Ovary (tissue), 3 donors: ENCODE measurements at regions not wholly inside any gene's neighbourhood (a gene's known extent, or its start where the extent isn't known, plus 50 kb on each side); places are given as distances from the start of the nearest gene placed in this dataset.

ENCODE experiments used
- EP300 ChIP-seq: sonication (generic); formaldehyde crosslinking; IDR thresholded peaks from one replicate; pipeline ENCODE4 v1.6.1; 2017; ENCODE audit warnings: antibody characterized with exemption
- POLR2A ChIP-seq: fragments of 450-650 bp; IDR thresholded peaks from one replicate; pipeline ENCODE4 v1.6.1; 2017; ENCODE audit warnings: antibody characterized with exemption, mild to moderate bottlenecking, moderate library complexity
- TF ChIP-seq, protein P1 (sequence below), 3 donors: fragments of 450-650 bp in 2 of 3; fragments of 200-600 bp in 1 of 3; IDR thresholded peaks; one replicate each; pipeline versions ENCODE4 v1.5.1 to v1.8.0; 2016 to 2022; ENCODE audit warnings: antibody characterized with exemption in 3 of 3, mild to moderate bottlenecking in 1 of 3
- donor health status: DM: no; HTN: no; CAD: no.

DNA sequence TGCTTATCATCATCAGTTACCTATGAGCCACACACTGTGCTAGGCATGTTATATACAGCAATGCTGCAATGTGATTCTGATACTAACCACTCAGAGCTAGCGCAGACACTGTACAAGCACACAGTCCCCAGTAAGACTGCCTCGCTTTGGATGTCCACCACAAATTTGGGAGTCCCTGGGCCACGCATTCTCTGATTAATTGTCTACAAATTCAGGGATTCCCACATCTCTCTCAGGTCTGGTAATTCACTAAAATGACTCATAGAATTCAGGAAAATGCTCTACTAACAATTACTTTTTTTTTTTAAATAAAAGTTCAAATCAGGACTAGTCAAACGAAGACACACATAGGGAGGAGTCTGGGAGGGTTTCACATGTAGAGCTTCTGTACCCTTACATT is 652.1 kb upstream of the AADAT start:
- TF ChIP-seq, protein P1, sequence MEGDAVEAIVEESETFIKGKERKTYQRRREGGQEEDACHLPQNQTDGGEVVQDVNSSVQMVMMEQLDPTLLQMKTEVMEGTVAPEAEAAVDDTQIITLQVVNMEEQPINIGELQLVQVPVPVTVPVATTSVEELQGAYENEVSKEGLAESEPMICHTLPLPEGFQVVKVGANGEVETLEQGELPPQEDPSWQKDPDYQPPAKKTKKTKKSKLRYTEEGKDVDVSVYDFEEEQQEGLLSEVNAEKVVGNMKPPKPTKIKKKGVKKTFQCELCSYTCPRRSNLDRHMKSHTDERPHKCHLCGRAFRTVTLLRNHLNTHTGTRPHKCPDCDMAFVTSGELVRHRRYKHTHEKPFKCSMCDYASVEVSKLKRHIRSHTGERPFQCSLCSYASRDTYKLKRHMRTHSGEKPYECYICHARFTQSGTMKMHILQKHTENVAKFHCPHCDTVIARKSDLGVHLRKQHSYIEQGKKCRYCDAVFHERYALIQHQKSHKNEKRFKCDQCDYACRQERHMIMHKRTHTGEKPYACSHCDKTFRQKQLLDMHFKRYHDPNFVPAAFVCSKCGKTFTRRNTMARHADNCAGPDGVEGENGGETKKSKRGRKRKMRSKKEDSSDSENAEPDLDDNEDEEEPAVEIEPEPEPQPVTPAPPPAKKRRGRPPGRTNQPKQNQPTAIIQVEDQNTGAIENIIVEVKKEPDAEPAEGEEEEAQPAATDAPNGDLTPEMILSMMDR (IDR thresholded peaks at IDR 0.05): no peak
- TF ChIP-seq EP300: no peak
- no peak for TF ChIP-seq POLR2A
